ENCODE measurements at regions not wholly inside any gene's neighbourhood (a gene's known extent, or its start where the extent isn't known, plus 50 kb on each side); places are given as distances from the start of the nearest gene placed in this dataset.

DNA sequence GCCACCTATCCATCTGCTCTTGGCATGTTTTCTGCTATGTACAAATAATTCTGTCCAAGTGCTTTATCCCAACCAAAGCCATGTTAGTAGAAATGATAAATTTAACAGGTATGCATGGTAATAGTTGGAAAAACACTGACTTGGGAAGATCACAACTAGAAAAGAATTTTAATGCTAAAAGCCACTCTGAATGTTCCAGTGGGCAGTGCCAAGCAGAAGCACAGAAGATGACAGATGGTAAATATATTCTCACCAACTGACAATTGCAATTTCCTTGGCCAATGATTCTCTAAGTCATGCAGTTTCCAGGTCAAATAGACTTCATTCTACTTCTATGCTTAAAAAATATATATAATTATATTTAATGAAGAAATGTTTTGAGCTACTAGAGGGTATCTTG is 83.6 kb upstream of the SEMA3C start:
- TF ChIP-seq NR2F2 (IDR thresholded peaks at IDR 0.05) (no peak), REST (IDR thresholded peaks at IDR 0.05) (no peak)
- TF ChIP-seq, protein P1, sequence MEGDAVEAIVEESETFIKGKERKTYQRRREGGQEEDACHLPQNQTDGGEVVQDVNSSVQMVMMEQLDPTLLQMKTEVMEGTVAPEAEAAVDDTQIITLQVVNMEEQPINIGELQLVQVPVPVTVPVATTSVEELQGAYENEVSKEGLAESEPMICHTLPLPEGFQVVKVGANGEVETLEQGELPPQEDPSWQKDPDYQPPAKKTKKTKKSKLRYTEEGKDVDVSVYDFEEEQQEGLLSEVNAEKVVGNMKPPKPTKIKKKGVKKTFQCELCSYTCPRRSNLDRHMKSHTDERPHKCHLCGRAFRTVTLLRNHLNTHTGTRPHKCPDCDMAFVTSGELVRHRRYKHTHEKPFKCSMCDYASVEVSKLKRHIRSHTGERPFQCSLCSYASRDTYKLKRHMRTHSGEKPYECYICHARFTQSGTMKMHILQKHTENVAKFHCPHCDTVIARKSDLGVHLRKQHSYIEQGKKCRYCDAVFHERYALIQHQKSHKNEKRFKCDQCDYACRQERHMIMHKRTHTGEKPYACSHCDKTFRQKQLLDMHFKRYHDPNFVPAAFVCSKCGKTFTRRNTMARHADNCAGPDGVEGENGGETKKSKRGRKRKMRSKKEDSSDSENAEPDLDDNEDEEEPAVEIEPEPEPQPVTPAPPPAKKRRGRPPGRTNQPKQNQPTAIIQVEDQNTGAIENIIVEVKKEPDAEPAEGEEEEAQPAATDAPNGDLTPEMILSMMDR (IDR thresholded peaks at IDR 0.05; ENCODE audit: low read depth, low read length, missing input control) = no peak
